MCF 10A (cell line): ENCODE measurements at regions not wholly inside any gene's neighbourhood (a gene's known extent, or its start where the extent isn't known, plus 50 kb on each side); places are given as distances from the start of the nearest gene placed in this dataset.

Experiments used
- BruUV-seq: library from RNA; stranded (reverse); fragments of 400-500 nt; replicated peaks from 2 replicates; lab custom pipeline; 2021; lab: Mats Ljungman, UMichigan
- CTCF ChIA-PET: fragments of 300-600 bp; sonication (Branson Sonifier 250); formaldehyde crosslinking; extraction: SDS; loops from one replicate; lab custom pipeline; 2021; ENCODE audit warnings: antibody characterized with exemption, inconsistent platforms; lab: Yijun Ruan, JAX
- POLR2A ChIA-PET: fragments of 300-600, 350-650 bp; sonication (Branson Sonifier 250); formaldehyde crosslinking; extraction: SDS; loops from one replicate; lab custom pipeline; 2020; ENCODE audit warnings: antibody characterized with exemption, inconsistent platforms; lab: Yijun Ruan, JAX
- DNase-seq: peaks from one replicate; pipeline ENCODE4 v3.0.0-alpha.2; 2018; ENCODE audit not compliant: unreplicated experiment
- H3K27ac Mint-ChIP-seq: one replicate; pipeline ENCODE4 v1.8.0; 2022; ENCODE audit warnings: mild to moderate bottlenecking, low read depth, mixed read lengths; ENCODE audit not compliant: unreplicated experiment
- H3K27me3 Mint-ChIP-seq: one replicate; pipeline ENCODE4 v1.8.0; 2022; ENCODE audit warnings: mixed read lengths; ENCODE audit not compliant: insufficient read depth, unreplicated experiment
- H3K36me3 Mint-ChIP-seq: one replicate; pipeline ENCODE4 v1.8.0; 2022; ENCODE audit warnings: mild to moderate bottlenecking, moderate library complexity, mixed read lengths; ENCODE audit not compliant: insufficient read depth, unreplicated experiment
- H3K4me1 Mint-ChIP-seq: one replicate; pipeline ENCODE4 v1.8.0; 2022; ENCODE audit warnings: mixed read lengths; ENCODE audit not compliant: insufficient read depth, unreplicated experiment
- H3K4me3 Mint-ChIP-seq: one replicate; pipeline ENCODE4 v1.8.0; 2022; ENCODE audit warnings: mild to moderate bottlenecking, moderate library complexity, mixed read lengths; ENCODE audit not compliant: unreplicated experiment
- H3K9me3 Mint-ChIP-seq: one replicate; pipeline ENCODE4 v1.8.0; 2022; ENCODE audit warnings: mixed read lengths; ENCODE audit not compliant: unreplicated experiment
- CTCF ChIP-seq: fragments of 200-600 bp; IDR thresholded peaks from one replicate; pipeline ENCODE4 v1.8.0; 2022; ENCODE audit warnings: antibody characterized with exemption, mild to moderate bottlenecking; ENCODE audit not compliant: unreplicated experiment
- intact Hi-C: fragments of 100-400 bp; cut with micrococcal nuclease; formaldehyde crosslinking; loops from 2 replicates; pipeline ENCODE4 v1.14.1; 2022

GRCh38 chr14:98808494-98809407 lies 463.2 kb downstream of the BCL11B start:
- no peak for TF ChIP-seq CTCF
- BruUV-seq = no TSS peak
- Mint-ChIP-seq H3K4me1 (peaks cover 11% of the 10 kb centered on the region), H3K27me3 (no peaks in the 10 kb centered on the region), H3K36me3 (peaks cover 6% of the 10 kb centered on the region), H3K27ac (peak overlapping the region; percentile 37), H3K9me3 (no peaks in the 10 kb centered on the region), H3K4me3 (no peak overlapping the region)
- POLR2A ChIA-PET = no interaction called here
- DNase-seq = peak; percentile 27
- CTCF ChIA-PET = no interaction called here
- intact Hi-C loops = no loop called here

- Mint-ChIP-seq H3K27me3 (peaks cover 9% of the 10 kb centered on the region), H3K4me3 (no peak overlapping the region), H3K4me1 (no peaks in the 10 kb centered on the region), H3K9me3 (no peaks in the 10 kb centered on the region), H3K36me3 (no peaks in the 10 kb centered on the region), H3K27ac (no peak overlapping the region)
- CTCF ChIA-PET = no interaction called here
- BruUV-seq = no TSS peak
- intact Hi-C loops = no loop called here
- POLR2A ChIA-PET = no interaction called here
- TF ChIP-seq CTCF = no peak
- DNase-seq = no peak
These were observed 455.8 kb downstream of the BCL11B start for GRCh38 chr14:98816195-98816594.

GRCh38 chr14:98816720-98817119 lies 455.3 kb downstream of the BCL11B start:
- no peak for TF ChIP-seq CTCF
- intact Hi-C loops = no loop called here
- no TSS peak for BruUV-seq
- no peaks in the 10 kb centered on the region for H3K9me3 Mint-ChIP-seq
- no peak overlapping the region for H3K4me3 Mint-ChIP-seq
- H3K4me1 Mint-ChIP-seq = no peaks in the 10 kb centered on the region
- ChIA-PET POLR2A (no interaction called here), CTCF (interaction anchor here (0.5 kb wide), 1 partner anchor 59 kb away, joined by 3 read pairs; no protein-coding TSS in a partner anchor)
- H3K36me3 Mint-ChIP-seq = no peaks in the 10 kb centered on the region
- H3K27me3 Mint-ChIP-seq = peaks cover 9% of the 10 kb centered on the region
- H3K27ac Mint-ChIP-seq = no peak overlapping the region
- no peak for DNase-seq

GRCh38 chr14:98819132-98819866 lies 452.7 kb downstream of the BCL11B start:
- H3K27ac Mint-ChIP-seq = no peak overlapping the region

More at GRCh38 chr14:98819132-98819866, 452.7 kb downstream of the BCL11B start:
- H3K27me3 Mint-ChIP-seq = peaks cover 9% of the 10 kb centered on the region
- TF ChIP-seq CTCF = no peak
- no TSS peak for BruUV-seq
- no peak overlapping the region for H3K4me3 Mint-ChIP-seq
- H3K36me3 Mint-ChIP-seq = no peaks in the 10 kb centered on the region
- H3K4me1 Mint-ChIP-seq = no peaks in the 10 kb centered on the region
- ChIA-PET CTCF (interaction anchor here (0.6 kb wide), 1 partner anchor 164 kb away, joined by 3 read pairs; no protein-coding TSS in a partner anchor), POLR2A (no interaction called here)
- no peaks in the 10 kb centered on the region for H3K9me3 Mint-ChIP-seq
- DNase-seq = no peak
- intact Hi-C loops = no loop called here
